GM18909 (cell line): ENCODE measurements at regions not wholly inside any gene's neighbourhood (a gene's known extent, or its start where the extent isn't known, plus 50 kb on each side); places are given as distances from the start of the nearest gene placed in this dataset.

Experiments used
- ATAC-seq: cut with Tn5 transposase; IDR thresholded peaks from one replicate; pipeline ENCODE4 v1.9.1; 2021; ENCODE audit warnings: mild to moderate bottlenecking; ENCODE audit not compliant: unreplicated experiment, poor library complexity

DNA sequence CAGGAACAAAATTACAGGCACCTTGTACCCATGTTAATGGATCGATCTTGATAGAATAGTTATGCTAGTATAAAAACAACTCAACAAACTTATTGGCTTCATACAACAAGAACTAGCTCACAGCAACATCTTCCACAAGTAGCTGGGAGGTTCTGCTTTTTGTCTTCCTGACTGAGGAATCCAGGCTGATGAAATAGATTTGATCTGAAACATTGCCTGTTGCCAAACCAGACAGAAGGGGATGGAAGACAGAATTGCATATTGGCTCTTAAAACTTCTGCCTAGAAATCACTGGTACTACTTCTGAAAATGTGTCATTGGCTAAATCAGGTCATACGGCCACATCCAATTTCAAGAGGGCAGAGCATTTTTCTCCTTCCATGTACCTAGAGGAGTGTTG lies 267.3 kb downstream of the RFC3 start:
- no peak for ATAC-seq

DNA sequence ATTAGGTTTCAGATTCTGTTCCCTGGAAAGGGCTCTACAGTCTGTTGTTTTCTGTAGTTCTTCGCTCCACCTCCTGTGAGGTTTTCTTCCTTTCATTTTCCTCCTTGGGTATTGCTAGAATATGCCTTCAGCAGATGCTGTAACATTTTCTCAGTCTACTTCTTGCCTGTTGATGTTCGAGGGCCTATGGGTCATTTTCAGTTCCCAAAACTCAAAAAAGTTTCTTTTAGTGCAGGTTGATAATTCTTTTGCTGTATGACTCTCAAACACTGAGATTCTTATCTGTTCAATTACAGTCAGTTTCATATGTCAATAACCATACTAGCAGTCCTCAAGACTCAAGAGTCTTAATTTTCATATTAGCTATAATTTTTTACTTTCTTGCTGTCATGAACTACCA lies 268.3 kb downstream of the RFC3 start:
- no peak for ATAC-seq

DNA sequence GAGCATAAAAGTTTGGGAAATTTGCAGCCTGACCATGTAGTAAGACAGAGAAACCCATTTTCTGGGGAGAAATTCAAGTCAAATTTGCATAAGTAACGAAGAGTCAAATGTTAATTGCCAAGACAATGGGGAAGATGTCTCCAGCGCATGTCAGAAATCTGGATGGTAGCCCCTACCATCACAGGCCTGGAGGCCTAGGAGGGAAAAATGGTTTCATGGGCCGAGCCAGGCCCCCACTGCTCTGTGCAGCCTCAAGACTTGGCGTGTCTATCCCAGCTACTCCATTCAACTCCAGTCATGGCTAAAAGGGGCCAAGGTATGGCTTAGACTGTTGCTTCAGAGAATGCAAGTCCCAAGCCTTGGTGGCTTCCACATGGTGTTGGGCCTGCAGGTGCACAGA lies 269.8 kb downstream of the RFC3 start:
- ATAC-seq: no peak

DNA sequence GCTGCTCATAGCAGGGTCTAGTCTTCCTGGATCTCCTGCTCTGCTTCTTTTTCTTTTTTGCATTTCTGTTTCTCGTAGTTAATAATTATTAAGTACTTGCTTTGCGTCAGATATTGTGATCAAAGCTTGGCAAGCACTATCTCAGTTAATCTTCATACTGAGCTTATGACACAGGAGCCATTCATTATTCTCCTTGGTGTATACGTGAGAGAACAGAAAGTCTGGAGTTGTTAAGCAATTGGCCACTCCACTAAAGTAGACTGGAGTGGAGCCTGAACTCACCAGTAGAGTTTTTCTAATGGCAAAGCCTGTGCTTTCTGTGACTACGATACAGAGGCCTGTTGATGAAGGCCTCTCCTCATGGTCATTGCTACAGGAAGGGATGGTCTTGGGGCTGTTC lies 285.9 kb downstream of the RFC3 start:
- no peak for ATAC-seq

DNA sequence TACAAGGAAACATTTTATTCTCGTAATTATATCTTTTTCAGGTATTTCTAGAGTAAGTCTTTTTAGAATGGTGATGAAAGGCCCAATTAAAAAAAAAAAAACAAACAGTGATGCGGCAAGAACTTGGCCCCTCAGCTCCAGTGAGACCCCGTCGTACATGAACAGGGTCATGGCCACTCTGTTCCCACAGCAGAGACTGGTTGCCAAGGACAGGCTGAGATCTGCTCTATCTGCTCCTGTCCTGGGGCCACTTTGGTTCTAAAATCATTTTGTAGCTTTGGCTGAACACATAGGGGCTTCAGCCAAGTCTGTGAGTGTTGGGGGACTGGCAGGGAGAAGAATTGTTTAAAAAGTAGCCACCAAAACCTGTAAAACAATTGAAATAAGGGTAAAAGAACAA lies 286.9 kb downstream of the RFC3 start:
- no peak for ATAC-seq

DNA sequence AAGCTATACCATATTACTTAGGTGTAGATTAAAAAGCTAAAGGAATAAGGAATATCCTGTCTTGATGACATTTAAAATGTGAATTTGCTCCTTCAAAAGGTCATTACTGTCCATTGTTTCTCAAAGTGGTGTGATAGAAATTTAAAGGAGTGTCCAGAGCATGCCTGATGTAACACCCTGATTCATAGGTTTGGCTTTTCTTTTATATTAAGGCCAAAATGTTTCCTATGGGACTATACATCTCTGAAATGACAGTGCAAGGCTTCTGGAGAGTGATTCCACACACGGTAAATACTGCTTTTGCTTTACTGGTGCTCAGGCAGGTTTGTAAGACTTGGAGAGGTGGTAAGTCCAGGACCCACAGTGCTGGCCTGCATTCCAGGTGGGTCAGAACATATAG lies 289.9 kb downstream of the RFC3 start:
- ATAC-seq: no peak

DNA sequence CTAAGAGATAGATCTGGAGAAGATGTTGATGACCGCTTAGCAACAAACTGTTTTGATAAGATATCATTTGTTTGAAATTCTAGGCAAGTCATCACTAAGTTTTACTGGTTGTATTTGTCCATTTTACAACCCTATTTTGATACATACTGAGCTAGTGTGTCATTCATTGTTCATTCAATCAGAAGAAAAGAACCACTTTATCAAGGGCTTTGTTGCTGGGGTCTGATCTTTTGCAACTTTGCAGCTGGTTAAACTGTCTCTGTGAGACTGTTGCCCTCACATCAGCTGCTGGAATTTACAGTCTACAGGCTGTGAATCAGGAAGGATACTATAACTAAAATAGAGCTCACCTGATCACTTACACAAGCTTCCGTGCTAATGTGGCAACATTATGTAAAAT lies 290.5 kb downstream of the RFC3 start:
- no peak for ATAC-seq

DNA sequence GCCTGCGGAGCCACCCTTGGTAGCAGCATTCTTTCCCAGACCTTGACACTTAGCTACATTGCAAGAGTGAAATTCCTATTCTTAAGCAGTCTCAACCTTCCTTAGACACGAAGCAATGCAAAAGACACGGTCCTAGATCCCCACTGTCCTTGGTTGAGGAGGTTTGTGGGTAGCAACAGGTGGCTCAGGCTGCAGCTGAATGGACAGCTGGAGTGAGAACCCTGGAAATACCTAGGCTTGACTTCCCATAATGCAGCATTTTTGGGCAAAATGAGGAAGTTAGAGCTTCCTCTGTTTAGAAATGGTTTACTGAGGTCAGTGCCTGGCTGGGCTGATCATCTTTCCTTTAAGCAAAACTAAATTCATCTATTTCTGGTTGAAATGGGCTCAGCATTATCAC lies 296.6 kb downstream of the RFC3 start:
- no peak for ATAC-seq

DNA sequence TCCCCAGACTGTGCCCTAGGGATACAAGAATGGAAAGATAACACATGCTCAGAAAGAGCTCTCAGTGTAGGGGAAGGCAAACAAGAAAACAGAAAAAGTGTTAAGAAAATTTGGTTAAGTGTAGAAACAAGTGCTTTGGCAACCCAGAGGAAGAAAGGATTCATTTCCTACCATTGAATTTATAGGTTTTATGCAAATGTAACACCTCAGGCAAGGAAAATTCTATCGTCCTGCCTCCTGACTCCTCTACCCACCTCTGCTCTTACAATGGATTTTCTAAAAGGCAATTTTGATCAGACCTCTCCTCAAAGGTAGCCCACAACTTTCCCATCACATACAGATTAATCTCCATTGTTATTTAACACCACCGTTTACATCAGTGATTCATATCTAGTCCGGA lies 298.7 kb downstream of the RFC3 start:
- ATAC-seq: no peak

DNA sequence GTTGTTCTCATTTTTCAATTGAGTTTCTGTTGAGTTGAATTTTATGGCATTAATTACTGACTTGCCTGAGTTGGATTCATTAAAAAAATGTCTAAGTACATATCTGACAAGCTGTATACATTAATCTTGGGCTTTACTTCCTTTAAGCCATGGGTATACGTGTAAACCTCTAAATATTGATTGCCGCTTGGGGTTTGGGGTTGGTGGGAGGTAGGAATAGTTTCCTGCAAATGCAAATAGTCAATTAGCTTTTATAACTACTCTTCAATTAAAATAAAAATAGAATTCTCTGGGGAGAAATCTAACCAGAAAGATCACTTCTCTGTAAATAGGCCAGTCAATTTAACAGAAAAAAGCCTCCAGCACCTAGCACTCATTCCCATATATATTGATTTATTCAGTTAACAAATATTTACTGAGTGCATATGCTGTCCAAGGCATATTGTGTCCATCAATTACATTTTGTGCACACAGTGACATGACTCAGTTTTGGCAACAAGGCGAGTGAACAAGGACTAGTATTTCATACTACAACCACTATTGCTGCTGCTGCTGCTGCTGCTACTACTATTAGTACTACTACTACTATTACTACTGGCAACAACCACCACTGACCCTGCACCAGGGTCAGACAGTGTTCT lies 306.8 kb downstream of the RFC3 start:
- ATAC-seq: no peak

DNA sequence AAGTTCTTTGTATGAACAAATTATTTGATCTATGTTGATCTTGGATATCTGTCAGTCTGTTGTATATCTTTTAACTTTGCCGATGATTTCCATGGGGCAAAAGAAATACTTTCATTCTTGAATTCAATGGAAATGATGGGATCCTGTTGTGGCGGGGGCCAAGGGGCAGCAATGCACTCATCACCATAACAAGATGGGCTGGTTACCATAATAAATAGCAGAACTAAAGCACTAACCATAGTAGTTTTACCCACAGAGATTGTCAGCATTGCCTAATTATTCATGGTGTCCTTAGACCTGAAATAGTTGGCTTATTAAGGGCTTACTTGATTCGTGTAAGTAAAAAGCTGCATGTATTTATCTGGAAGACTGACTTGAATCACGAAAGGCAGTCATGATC lies 309.6 kb downstream of the RFC3 start:
- ATAC-seq: no peak

DNA sequence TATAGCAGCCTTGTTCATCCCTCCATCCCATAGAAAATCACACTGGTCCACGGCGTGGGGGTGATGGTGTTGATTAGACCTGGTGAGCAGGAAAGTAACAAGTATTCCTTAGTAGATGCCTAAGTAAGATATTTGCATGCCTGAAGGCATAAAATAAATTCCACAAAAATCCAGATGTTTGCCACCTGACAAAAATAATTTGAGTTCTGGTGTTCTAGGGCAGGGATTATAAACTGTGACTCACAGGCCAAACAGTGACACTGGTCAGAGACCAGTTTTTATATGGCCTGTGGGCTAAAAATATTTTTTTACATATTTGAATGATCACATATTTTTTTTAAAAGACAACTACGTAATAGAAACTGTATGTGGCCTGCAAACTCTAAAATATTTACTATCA lies 310.7 kb downstream of the RFC3 start:
- ATAC-seq: no peak

DNA sequence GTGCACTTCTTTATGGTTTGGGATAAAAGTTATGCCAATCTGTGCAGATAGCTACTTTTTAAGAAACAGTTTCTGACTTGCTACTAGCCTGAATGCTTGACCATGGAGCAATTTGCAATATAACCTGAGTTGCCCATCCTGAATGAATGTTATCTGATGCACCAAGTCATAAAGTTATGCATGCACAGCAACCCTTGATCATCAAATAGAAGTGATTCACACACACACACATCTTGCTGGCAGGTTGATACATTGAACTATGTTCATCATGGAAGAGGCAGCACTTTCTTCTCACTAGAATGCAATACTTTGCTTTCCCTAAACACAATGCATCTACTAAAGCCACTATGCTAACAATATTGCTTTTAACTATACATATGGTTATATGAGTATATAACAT lies 311.5 kb downstream of the RFC3 start:
- ATAC-seq: no peak

DNA sequence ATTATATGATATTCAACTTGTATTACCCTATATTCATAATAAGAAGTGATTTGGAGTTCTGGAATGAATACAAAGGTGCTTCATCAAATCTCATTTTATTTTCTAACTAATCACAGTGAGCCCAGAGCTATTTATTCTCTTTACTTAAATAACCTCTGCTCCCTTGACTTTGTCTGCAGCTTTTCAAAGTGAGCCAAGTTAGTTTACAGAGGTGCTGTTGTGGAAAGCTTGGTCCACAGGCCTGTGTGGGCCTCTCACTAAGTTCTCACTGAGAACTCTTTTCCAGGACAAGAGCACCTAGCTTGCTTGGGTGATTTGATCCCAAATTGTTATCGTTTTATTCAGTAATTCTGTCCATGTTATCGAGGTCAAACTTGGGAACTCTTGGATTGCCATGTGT lies 319.3 kb downstream of the RFC3 start:
- ATAC-seq: no peak

DNA sequence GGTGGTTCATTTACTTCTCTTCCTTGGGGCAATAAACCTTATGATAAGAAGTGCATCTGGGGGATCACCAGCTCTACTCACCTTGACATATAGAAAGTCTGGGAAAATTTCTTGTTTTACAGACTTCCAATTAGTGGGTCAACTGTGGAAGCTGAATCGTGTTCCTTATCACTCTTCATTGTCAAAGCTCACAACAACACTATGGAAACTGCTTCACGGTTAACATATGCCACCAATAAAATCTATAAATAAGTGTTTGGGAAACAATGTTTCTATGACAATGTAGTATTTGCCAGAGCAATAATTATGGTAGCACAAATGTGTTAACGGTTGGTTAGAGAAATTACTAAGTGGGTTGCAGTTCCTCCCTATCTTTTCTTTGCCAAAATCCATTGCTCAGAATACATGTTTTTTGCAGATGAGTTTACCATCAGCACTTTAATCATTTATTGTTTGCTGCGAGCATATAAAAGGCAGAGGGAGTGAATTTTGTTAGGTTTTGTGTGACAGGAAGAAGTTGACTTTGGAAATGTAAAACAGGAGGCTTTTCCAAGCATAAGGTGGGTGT lies 321.8 kb downstream of the RFC3 start:
- ATAC-seq: no peak

DNA sequence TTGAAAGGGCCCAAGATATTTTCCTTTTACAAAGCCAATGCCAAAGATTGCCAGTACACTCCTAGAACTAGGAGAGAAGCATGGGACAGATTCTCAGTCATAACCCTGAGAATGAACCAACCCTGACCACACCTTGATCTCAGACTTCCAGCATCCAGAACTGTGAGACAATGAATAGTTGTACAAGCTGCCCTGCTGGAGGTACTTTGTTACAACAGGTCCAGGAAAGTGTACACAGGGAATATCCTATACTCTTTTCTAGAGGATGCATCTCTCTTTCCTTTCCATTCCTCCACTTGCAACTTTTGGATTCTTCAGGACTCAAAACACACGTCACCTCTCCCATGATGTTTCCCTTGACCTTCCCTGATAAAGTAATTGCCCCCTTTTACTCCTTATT lies 325.7 kb downstream of the RFC3 start:
- ATAC-seq: no peak

DNA sequence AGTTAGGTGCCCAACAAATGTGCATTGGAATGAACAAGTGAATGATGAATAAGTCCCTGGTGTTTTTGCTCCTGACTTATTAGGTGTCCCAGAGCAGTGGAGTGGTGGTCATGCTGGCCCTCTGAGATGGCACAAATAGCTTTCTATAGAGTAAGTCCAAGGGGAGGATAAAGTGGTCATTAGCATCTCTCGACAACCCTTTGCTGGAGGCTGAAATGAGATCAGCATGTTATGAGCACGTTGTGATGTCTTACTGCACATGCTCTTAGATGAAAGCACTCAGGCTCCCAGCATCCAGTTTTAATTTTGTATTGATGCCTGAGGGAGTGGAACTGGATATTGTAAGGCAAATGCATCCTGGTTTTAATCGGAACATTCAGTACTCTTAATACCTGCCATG lies 326.2 kb downstream of the RFC3 start:
- no peak for ATAC-seq

DNA sequence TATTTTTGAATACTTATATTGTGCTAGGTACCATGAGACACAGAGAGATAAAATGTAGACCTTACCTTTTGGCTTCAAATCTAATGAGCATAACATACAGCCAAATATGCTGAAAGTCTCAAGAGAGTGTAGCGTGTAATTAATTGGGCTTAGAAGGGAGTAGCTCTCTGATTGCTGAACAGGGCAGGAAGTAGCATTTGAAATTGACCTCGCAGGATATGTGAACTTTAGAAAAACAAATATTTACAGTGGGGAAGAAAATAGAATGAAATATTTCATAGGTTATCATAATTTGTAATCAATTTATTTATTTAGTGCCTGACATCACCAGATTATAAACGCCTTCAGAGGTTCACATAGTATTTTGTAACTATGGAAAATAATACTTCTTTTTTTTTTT lies 327.1 kb downstream of the RFC3 start:
- ATAC-seq: no peak

DNA sequence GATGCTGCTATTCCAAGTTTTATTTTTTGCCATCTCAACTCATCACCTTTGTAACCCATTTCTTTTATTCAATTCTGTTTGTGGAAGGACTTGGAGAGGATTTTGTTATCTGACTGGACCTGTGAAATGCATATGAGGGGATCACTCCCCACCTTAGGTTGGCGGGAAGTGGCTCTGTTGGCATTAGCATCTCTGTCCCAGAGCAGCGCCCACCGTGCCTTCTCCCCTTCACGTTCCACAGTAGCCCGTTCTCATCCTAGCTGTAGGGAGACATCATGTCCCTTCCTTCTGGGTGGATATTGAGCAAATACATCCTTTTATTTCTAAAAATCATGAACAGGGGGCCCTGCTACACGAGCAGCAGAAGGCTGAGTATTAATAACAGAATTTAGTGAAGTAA lies 330.4 kb downstream of the RFC3 start:
- ATAC-seq: no peak

DNA sequence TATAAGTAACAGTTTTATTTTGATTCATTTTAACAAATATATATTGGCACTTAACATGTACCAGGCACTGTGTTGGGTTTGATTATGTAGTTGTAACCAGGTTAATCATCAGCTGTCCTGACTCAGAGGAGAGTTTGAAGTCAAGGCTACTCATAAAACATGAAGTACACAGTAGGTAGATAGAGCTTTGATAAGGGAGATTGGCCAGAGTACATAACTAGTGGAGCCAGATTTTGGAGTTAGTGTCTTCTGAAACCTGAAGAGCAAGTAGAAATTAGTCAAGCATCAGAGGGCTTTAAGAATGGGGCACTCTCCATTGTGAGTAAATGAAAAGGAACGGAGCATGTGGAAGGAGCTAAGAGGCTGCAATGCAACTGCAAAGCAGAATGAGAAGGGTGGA lies 333.9 kb downstream of the RFC3 start:
- ATAC-seq: no peak

DNA sequence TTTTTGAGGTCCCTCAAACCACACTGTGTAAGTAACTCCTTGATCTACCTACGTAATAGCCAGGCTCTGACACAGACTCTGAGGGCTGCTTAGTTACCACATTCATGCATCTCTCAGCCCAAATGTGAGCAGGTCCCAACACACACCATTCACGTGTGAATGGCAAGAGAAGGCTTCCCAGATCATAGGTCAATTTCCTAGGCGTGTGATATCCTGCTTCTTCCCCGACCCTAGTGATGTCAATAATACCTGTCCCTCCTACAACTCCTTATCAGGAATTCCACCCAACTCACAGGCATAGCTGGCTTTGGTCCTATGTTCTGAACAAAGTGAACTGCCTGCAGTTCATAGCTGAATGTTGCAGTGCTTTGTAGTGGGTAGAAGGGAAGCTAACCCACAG lies 334.5 kb downstream of the RFC3 start:
- ATAC-seq: no peak

DNA sequence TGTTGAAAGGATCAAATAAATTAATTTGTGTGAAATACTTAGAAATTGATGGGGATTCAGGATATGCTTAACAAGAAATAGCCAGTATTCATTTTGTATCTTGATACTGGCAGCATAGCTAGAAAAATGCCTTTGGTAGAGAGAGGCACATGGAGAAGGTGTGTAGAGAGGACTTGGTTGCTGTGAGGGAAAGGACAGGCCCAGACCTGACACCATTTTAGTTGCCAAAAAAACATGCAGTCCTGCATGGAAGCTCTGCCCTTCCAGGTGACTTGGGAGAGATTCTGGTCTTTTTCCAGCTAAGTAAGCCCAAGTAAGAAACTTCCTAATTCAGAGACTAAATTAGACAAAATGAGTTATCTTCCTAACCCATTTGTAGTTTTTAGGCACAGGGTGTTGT lies 335.0 kb downstream of the RFC3 start:
- ATAC-seq: no peak
